ENCODE measurements at regions not wholly inside any gene's neighbourhood (a gene's known extent, or its start where the extent isn't known, plus 50 kb on each side); places are given as distances from the start of the nearest gene placed in this dataset.

- Histone ChIP-seq H3K27me3 (ENCODE audit: control insufficient read depth, insufficient read depth, low read length) (no peaks in the 10 kb centered on the region), H3K4me3 (ENCODE audit: low read depth, low read length) (no peak overlapping the region), H3K36me3 (ENCODE audit: control insufficient read depth, insufficient read depth, low read length) (no peaks in the 10 kb centered on the region)
- FAIRE-seq = no peak
- no peak for DNase-seq (ENCODE audit: low read depth)
- no peak for TF ChIP-seq CTCF (IDR thresholded peaks at IDR 0.05; ENCODE audit: insufficient read depth, low read length, severe bottlenecking)
Measured at GRCh38 chr7:156100086-156100485, 287.8 kb upstream of the SHH start.

GRCh38 chr7:156099085-156099484 is 286.8 kb upstream of the SHH start:
- FAIRE-seq = no peak
- TF ChIP-seq CTCF (IDR thresholded peaks at IDR 0.05; ENCODE audit: insufficient read depth, low read length, severe bottlenecking) = no peak
- Histone ChIP-seq H3K27me3 (ENCODE audit: control insufficient read depth, insufficient read depth, low read length) (no peaks in the 10 kb centered on the region), H3K36me3 (ENCODE audit: control insufficient read depth, insufficient read depth, low read length) (no peaks in the 10 kb centered on the region), H3K4me3 (ENCODE audit: low read depth, low read length) (no peak overlapping the region)
- DNase-seq (ENCODE audit: low read depth) = no peak

- Histone ChIP-seq H3K4me3 (ENCODE audit: low read depth, low read length) (no peak overlapping the region), H3K36me3 (ENCODE audit: control insufficient read depth, insufficient read depth, low read length) (no peaks in the 10 kb centered on the region), H3K27me3 (ENCODE audit: control insufficient read depth, insufficient read depth, low read length) (no peaks in the 10 kb centered on the region)
- FAIRE-seq (no peak), DNase-seq (ENCODE audit: low read depth) (no peak)
- TF ChIP-seq CTCF (IDR thresholded peaks at IDR 0.05; ENCODE audit: insufficient read depth, low read length, severe bottlenecking) = no peak
Measured at GRCh38 chr7:156096771-156097538, 284.7 kb upstream of the SHH start.

GRCh38 chr7:156095908-156096539 is 283.8 kb upstream of the SHH start:
- Histone ChIP-seq H3K36me3 (ENCODE audit: control insufficient read depth, insufficient read depth, low read length) (no peaks in the 10 kb centered on the region), H3K4me3 (ENCODE audit: low read depth, low read length) (no peak overlapping the region), H3K27me3 (ENCODE audit: control insufficient read depth, insufficient read depth, low read length) (no peaks in the 10 kb centered on the region)
- no peak for TF ChIP-seq CTCF (IDR thresholded peaks at IDR 0.05; ENCODE audit: insufficient read depth, low read length, severe bottlenecking)
- no peak for DNase-seq (ENCODE audit: low read depth)
- no peak for FAIRE-seq

GRCh38 chr7:156094350-156095146 is 282.3 kb upstream of the SHH start:
- Histone ChIP-seq H3K36me3 (ENCODE audit: control insufficient read depth, insufficient read depth, low read length) (no peaks in the 10 kb centered on the region), H3K4me3 (ENCODE audit: low read depth, low read length) (no peak overlapping the region), H3K27me3 (ENCODE audit: control insufficient read depth, insufficient read depth, low read length) (no peaks in the 10 kb centered on the region)
- no peak for TF ChIP-seq CTCF (IDR thresholded peaks at IDR 0.05; ENCODE audit: insufficient read depth, low read length, severe bottlenecking)
- no peak for DNase-seq (ENCODE audit: low read depth)
- no peak for FAIRE-seq

Measured in bronchial epithelial cell (primary cell).